ENCODE measurements at regions not wholly inside any gene's neighbourhood (a gene's known extent, or its start where the extent isn't known, plus 50 kb on each side); places are given as distances from the start of the nearest gene placed in this dataset.
A peak's percentile ranks its signal among the peaks of the same experiment; 100 is the strongest.
"Not testable (repeated sequence)": the region's sequence is repeated elsewhere in the genome, so short reads cannot be mapped to it uniquely, and the experiment has no call there.

DNA sequence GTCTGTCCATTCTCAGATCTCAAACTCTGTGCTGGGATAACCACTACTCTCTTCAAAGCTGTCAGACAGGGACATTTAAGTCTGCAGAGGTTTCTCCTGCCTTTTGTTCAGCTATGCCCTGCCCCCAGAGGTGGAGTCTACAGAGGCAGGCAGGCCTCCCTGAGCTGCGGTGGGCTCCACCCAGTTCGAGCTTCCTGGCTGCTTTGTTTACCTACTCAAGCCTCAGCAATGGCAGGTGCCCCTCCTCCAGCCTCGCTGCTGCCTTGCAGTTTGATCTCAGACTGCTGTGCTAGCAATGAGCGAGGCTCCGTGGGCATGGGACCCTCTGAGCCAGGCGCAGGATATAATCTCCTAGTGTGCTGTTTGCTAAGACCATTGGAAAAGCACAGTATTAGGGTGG is 53.1 kb upstream of the HUNK start:
- DNase-seq = not testable (repeated sequence)

DNA sequence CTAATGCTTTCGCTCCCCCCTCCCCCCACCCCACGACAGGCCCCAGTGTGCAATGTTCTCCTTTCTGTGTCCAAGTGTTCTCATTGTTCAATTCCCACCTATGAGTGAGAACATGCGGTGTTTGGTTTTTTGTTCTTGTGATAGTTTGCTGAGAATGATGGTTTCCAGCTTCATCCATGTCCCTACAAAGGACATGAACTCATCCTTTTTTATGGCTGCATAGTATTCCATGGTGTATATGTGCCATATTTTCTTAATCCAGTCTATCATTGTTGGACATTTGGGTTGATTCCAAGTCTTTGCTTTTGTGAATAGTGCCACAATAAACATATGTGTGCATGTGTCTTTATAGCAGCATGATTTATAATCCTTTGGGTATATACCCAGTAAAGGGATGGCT is 58.5 kb upstream of the HUNK start:
- DNase-seq = not testable (repeated sequence)

DNA sequence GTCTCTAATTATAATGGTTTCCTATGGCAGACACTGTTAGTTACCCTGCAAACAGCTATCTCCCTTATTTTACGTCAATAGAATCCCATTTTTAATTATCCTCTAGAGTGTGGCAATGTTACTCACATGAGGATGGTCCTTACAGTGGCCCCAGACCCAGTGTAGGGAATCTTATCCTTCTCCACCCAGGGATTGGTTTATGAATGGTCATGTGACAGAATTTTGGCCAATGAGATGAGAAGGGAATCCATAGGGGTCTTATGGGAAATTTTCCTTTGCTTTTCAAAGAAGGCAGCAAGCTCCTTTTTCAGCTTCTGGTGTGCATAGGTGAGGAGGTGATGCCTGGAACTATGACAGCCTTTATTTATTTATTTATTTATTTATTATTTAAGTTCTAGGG is 59.0 kb upstream of the HUNK start:
- DNase-seq = no peak

DNA sequence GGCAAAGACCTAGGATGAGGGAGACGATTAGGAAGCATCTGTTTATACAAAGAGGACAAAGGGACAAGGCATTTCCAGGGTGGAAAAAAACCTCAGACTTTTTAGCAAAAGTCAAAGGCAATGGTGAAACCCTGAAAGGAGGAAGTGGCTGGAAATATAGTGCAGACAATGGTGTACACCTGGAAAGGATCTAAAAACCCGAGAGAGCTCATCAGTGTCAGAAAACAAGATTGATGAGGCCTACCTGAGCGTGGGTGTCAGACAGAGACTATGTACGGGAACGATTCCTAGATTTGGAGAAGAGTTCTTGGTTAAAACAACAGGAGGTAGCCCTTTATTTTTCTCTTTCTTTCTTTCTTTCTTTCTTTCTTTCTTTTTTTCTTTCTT is 68.8 kb upstream of the HUNK start:
- DNase-seq = no peak

DNA sequence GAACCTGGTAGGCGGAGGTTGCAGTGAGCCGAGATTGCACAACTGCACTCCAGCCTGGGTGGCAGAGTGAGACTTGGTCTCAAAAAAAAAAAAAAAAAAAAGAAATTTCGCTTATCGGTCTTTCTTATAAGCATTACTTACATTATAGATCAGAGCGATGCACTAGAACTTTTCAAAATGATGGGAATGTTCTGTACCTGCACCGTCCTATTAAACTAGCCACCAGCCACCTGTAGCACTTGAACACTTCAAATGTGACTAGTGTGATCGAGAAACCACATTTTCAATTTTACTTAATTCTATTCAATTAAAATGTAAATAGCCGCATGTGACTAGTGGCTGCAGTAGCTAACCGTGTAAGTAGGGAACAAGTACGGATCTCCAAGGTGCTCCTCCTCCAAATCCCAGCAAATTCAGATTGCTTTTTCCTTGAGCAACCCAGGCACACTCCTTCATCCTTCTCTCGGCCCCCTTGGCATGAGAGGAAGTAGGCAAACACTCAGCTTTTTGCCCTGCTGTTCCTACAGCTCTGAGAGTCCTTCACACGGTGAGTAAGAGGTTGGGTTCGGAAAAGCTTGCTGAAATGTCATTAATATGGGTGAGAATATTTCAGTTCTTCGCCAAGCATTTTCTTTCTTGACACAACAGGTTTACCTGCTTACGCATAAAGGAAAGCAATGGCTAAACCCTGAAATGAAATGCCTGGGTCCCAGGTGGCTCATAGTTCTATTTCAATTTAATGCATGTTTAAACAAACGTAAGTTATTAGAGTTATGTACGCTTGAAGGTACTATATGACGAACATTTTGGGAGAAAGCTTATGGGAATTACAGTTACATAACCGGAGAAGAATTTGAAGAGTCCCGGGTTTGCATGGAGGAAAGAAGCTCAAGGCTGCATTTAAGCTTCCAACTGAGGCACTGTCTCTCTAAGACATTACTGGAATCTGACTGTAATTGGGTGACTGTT is 69.5 kb upstream of the HUNK start:
- DNase-seq = no peak

DNA sequence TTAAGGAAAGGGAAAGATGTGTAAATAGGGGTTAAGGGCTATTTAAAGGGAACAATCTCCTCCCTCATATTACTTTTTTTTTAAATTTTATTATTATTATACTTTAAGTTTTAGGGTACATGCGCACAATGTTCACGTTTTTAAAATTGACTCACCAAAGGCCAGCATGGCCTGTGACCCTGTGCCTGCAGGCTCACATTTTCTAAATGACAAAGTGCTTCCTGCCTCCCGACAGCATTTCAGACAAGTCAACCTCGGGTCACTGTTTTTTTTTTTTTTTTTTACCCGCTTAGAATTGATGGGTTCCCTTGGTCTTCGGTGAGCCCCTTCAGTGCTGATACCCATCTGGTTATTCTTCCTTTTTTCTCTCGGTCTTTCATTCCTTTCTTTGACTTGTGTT is 70.4 kb upstream of the SCAF4 start:
- no peak for DNase-seq

DNA sequence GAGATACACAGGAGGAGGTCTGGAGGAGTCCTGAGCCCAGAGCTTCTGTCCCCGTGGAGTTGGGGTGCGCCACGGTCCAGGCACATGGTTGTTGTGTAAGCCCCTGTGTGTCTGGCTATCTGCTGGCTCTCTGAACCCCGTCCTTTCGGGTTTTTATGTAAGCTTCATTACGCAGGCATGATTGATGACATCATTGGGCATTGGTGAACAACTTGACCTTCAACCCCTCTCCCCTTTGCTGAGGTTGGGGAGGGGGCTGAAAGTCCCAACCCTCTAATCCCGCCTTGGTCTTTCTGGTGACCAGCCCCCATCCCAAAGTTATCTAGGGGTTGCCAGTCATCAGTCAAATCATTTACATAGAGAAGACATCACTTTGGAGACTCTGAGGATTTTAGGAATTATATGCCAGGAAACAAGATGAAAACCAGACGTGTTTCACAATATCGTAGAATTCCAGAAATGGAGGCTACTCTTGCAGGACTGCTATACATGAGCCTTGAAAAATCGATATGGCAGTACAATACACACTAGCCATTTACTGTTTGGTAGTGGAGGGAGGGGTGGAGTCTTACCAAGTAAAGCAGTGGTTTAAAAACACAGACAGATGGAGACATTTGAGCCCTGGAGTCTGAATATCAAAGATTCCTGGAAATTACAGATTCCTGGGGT is 69.8 kb upstream of the SCAF4 start:
- no peak for DNase-seq

DNA sequence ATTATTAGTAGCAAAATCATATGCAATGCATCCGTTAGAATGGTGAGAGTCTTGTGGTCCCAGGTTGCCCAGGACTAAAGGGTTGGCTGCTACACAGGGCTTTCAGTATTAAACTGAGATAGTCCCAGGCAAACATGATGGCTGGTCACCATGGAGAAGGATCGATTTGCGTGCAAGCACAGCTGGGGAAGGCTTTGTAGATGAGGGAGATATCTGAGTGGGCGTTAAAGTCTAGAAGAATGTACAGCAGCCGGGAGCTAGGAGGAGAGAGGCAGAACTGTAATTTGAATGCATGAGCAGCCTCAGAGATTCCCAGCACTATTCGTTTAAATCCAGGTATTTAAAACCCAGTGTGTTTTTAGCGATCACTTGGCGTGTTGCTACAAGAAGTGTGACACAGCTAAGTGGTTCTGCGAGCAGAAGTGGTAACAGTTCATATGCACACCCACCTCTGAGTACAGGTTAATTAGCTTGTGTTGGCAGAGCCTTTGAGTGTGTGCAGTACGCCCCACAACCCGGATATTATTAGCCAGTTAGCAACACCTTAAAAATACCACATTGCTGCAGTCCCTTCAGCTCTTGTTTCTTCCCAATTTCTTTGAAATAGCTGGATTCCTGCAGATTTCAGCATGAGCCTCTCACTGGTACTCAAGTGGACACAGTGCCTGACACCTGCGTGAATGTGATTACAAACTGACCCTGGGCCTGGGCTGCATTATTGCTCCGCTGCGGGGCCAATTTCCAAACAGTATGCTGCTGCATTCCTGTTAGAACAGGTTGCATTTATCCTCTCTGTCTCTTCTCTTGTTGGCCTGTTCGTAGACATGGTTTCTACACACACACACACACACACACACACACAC is 67.2 kb upstream of the SCAF4 start:
- DNase-seq = no peak

DNA sequence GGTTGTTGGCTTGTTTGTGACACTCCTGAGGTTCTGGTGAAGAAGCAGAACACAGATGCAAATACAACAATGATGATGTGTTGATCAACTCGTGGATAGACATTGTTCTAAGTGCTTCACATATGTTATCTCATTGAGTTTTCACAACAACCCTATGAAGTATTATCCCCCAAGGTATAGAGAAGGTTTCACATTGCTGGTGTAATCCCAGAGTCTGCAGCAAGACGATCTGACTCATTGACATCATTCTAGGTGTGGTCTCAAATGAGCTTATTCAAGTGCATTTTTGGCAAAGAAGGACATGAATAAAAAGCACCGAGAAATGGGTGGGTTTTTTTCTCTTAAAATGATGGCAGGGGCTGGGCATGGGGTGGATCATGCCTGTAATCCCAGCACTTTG is 64.1 kb upstream of the SCAF4 start:
- no peak for DNase-seq

DNA sequence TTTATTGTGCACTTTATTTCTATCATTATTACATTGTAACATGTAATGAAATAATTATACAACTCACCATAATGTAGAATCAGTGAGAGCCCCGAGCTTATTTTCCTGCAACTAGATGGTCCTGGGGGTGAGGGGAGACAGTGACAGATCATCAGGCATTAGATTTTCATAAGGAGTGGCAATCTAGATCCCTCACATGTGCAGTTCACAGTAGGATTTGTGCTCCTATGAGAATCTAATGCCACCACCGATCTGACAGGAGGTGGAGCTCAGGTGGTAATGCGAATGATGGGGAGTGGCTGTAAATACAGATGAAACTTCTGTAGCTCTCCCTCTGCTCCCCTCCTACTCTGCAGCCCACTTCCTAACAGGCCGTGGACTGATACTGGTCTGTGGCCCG is 58.5 kb upstream of the SCAF4 start:
- not testable (repeated sequence) for DNase-seq

DNA sequence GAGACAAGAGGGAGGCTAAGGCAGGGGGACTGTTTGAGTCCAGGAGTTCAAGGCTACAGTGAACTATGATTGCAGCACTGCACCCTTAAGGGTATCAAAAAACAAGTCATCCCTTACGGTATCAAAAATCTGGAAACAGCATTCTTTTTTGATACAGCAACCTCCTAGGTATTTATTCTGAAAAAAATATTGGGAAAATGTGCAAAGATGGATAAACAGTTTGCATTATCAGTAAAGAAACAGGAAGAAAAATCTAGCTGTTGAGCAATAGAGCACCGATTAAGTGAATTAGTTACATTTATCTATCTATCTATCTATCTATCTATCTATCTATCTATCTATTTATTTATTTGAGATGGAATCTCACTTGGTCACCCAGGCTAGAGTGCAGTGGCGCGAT is 56.7 kb upstream of the SCAF4 start:
- DNase-seq = no peak

DNA sequence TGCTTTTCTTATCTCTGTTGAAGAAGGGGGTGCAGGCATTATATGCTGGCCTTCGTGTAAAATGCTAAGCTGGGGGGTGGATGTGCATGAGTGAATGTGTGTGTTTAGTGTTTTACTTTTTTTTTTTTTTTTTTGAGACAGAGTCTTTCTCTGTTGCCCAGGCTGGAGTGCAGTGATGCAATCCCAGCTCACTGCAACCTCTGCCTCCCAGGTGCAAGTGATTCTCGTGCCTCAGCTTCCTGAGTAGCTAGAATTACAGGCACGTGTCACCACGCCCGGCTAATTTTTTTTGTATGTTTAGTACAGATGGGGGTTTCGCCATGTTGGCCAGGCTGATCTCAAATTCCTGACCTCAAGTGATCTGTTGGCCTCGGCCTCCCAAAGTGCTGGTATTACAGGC is 55.8 kb upstream of the SCAF4 start:
- not testable (repeated sequence) for DNase-seq

DNA sequence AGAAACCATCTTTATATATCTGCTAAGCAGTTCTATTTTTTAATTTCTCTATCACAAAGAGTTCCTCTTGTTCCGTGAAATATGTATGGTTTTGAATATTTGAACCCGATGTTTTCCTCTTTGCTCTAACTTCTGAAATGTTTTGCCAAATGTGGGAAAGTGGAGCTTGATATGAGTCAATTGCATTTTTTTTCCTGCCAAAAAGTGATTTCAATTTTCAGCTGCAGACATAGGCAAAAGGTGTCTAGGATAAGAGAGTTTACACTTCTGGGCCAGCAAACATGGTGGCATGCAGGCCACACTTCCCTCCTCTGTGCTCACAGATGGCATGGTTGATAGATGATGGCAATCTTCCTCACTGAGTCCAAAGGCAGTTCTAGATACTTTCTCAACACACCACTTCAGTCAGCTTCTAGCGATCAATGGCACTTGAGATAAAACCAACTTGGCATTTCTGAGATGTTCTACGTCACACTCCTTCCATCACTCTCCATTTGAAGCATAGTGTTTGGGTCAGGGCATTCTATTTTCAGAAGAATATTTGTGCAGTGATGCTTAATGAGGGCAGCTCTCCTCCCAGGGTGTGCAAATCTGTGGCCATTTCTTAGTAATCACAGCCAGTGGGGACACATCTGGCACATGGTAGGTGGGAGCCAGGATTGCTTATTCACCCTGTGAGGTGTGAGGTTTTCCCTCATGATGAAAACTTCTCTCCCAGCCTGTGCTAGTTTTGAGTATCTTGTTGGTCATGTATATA is 54.4 kb upstream of the SCAF4 start:
- DNase-seq = no peak

DNA sequence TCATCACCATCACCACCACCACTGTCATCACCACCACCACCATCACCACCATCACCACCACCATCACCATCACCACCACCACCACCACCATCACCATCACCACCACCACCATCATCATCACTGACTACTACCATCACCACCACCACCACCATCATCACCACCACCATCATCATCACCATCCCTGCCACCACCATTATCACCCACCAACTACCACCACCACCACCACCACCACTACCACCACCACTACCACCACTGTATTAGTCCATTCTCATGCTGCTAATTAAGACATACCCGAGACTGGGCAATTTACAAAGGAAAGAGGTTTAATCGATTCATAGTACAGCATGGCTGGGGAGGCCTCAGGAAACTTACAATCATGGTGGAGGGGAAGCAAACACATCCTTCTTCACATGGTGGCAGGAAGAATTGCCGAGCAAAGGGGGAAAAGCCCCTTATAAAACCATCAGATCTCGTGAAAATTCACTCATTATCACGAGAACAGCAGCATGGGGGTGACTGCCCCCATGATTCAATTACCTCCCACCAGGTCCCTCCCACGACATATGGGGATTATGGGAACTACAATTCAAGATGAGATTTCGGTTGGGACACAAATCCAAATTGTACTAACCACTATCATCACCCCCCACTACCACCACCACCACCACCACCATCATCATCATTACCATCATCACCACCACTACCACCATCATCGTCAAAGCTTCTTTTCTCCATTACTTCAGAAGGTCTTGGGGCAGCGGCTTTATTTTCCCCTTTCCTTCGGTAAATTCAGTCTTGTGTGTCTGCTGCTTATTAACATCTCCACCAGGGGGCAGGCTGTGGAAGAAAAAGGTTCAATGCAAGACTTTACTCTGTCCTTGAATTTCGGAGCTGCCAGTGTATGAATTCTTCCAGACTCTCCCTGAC is 53.6 kb upstream of the SCAF4 start:
- peak; percentile 73 for DNase-seq

DNA sequence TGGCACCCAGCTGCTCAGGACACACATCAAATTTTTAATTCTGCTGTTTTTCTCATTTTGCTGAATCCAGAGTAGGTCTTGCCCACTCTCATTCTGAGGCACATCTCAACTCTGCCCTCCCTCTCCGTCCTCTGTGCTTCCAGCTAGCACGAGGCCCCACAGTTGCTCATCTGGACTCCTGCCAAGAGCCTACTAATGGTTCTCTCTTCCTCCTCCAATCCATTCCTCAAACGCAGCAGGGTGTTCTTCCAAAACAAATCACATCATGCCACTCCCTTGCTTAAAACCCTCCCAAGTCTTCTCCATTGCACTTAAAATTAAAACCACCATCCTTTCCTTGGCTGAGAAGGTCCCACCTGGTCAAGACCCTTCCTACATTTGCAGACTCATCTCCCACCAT is 49.8 kb upstream of the SCAF4 start:
- no peak for DNase-seq
